Upper lobe of left lung (tissue), 6 donors: ENCODE measurements at regions not wholly inside any gene's neighbourhood (a gene's known extent, or its start where the extent isn't known, plus 50 kb on each side); places are given as distances from the start of the nearest gene placed in this dataset.

Source experiments
- ATAC-seq, 2 donors: fragments of 200-7000 bp; cut with Tn5 transposase; one replicate each; pipeline ENCODE4 v1.9.1; 2022; ENCODE audit warnings: mild to moderate bottlenecking in 2 of 2, moderate library complexity in 2 of 2; ENCODE audit not compliant: low FRiP score in 2 of 2
- DNase-seq, 2 donors: peaks; one replicate each; pipeline ENCODE4 v3.0.0-alpha.2; 2019 to 2020
- H3K27ac ChIP-seq, 4 donors: fragments of 200-600 bp; sonication (generic); one replicate each; pipeline ENCODE4 v1.5.1; 2016 to 2019
- H3K27me3 ChIP-seq, 4 donors: fragments of 200-600 bp; sonication (generic); one replicate each; pipeline ENCODE4 v1.5.1; 2017 to 2019
- H3K36me3 ChIP-seq, 4 donors: fragments of 200-600 bp; sonication (generic); one replicate each; pipeline ENCODE4 v1.5.1; 2016 to 2019
- H3K4me1 ChIP-seq, 4 donors: fragments of 200-600 bp; sonication (generic); one replicate each; pipeline ENCODE4 v1.5.1; 2018 to 2019
- H3K4me3 ChIP-seq, 4 donors: fragments of 200-600 bp; sonication (generic); one replicate each; pipeline ENCODE4 v1.5.1; 2017 to 2019; ENCODE audit warnings: mild to moderate bottlenecking in 2 of 4, moderate library complexity in 1 of 4
- H3K9me3 ChIP-seq, 4 donors: fragments of 200-600 bp; sonication (generic); one replicate each; pipeline ENCODE4 v1.5.1; 2018 to 2019
- CTCF ChIP-seq, 6 experiments: fragments of 450-650 bp in 4 of 6; fragments of 200-600 bp in 2 of 6; sonication (generic) in 2 of 6; IDR thresholded peaks; one replicate each; pipeline ENCODE4 v1.5.1; 2016 to 2019; ENCODE audit warnings: antibody characterized with exemption in 6 of 6
- EP300 ChIP-seq, 4 donors: sonication (generic); formaldehyde crosslinking; IDR thresholded peaks; one replicate each; pipeline ENCODE4 v1.5.1; 2017; ENCODE audit warnings: antibody characterized with exemption in 4 of 4, control low read depth in 2 of 4
- POLR2A ChIP-seq, 4 donors: fragments of 450-650 bp; IDR thresholded peaks; one replicate each; pipeline ENCODE4 v1.5.1; 2016 to 2017; ENCODE audit warnings: antibody characterized with exemption in 4 of 4, mild to moderate bottlenecking in 2 of 4
- POLR2AphosphoS5 ChIP-seq, 2 donors: sonication (generic); formaldehyde crosslinking; IDR thresholded peaks; one replicate each; pipeline ENCODE4 v1.5.1; 2017; ENCODE audit warnings: antibody characterized with exemption in 2 of 2
- WGBS, 2 donors: methylation state at CpG; one replicate each; pipeline ENCODE4 v1.1.5; 2017 to 2018; 5-methylcytosine and 5-hydroxymethylcytosine counted together
- donor health status: DM: no; HTN: no; CAD: no; lungs with moderate emphysema.
- donor health status: DM: no; HTN: yes; CAD: no; lungs with severe emphysema.

- Histone ChIP-seq H3K4me3 (no peak overlapping the region), H3K27me3 (no peaks in the 10 kb centered on the region), H3K36me3 (no peaks in the 10 kb centered on the region), H3K9me3 (no peaks in the 10 kb centered on the region), H3K27ac (no peak overlapping the region), H3K4me1 (no peaks in the 10 kb centered on the region)
- 91 to 92% methylated on average over 2 of the region's 2 CpGs for whole genome bisulfite sequencing, 2 donors
- ATAC-seq (no peak), DNase-seq (no peak)
- no peak for TF ChIP-seq EP300 (IDR thresholded peaks at IDR 0.05)
- TF ChIP-seq POLR2AphosphoS5 (IDR thresholded peaks at IDR 0.05), result no peak
- no peak for TF ChIP-seq CTCF (IDR thresholded peaks at IDR 0.05)
- TF ChIP-seq POLR2A (IDR thresholded peaks at IDR 0.05), result no peak
These were observed 1410.0 kb upstream of the TMEM132C start for GRCh38 chr12:126856958-126857357.

- Histone ChIP-seq H3K4me1 (no peaks in the 10 kb centered on the region), H3K9me3 (no peaks in the 10 kb centered on the region), H3K4me3 (no peak overlapping the region), H3K27ac (no peak overlapping the region), H3K36me3 (no peaks in the 10 kb centered on the region), H3K27me3 (no peaks in the 10 kb centered on the region)
- DNase-seq (no peak), ATAC-seq (no peak)
- TF ChIP-seq POLR2AphosphoS5 (IDR thresholded peaks at IDR 0.05) (no peak), POLR2A (IDR thresholded peaks at IDR 0.05) (no peak), CTCF (IDR thresholded peaks at IDR 0.05) (no peak), EP300 (IDR thresholded peaks at IDR 0.05) (no peak)
- WGBS, 2 donors, result 70 to 74% methylated on average over 3 of the region's 3 CpGs
These were observed 1408.4 kb upstream of the TMEM132C start for GRCh38 chr12:126858560-126858959.

GRCh38 chr12:126860210-126860609, 1406.8 kb upstream of the TMEM132C start:
- Histone ChIP-seq H3K36me3 (no peaks in the 10 kb centered on the region), H3K9me3 (no peaks in the 10 kb centered on the region), H3K4me1 (no peaks in the 10 kb centered on the region), H3K27me3 (no peaks in the 10 kb centered on the region), H3K27ac (no peak overlapping the region), H3K4me3 (no peak overlapping the region)
- DNase-seq, result no peak
- WGBS, 2 donors, result 57 to 74% methylated on average over 1 of the region's 1 CpG
- TF ChIP-seq POLR2AphosphoS5 (IDR thresholded peaks at IDR 0.05) (no peak), EP300 (IDR thresholded peaks at IDR 0.05) (no peak), CTCF (IDR thresholded peaks at IDR 0.05) (no peak), POLR2A (IDR thresholded peaks at IDR 0.05) (no peak)
- no peak for ATAC-seq

- TF ChIP-seq POLR2AphosphoS5 (IDR thresholded peaks at IDR 0.05) (no peak), EP300 (IDR thresholded peaks at IDR 0.05) (no peak), CTCF (IDR thresholded peaks at IDR 0.05) (no peak), POLR2A (IDR thresholded peaks at IDR 0.05) (no peak)
- DNase-seq, result no peak
- Histone ChIP-seq H3K27me3 (no peaks in the 10 kb centered on the region), H3K27ac (no peak overlapping the region), H3K4me1 (no peaks in the 10 kb centered on the region), H3K36me3 (no peaks in the 10 kb centered on the region), H3K4me3 (no peak overlapping the region), H3K9me3 (no peaks in the 10 kb centered on the region)
- WGBS, 2 donors, result 55 to 67% methylated on average over 4 of the region's 4 CpGs
- no peak for ATAC-seq
These were observed 1404.5 kb upstream of the TMEM132C start for GRCh38 chr12:126862500-126862899.

- 70 to 77% methylated on average over 2 of the region's 2 CpGs for WGBS, 2 donors
- H3K4me3 ChIP-seq, result no peak overlapping the region
- DNase-seq (no peak), ATAC-seq (no peak)
- H3K36me3 ChIP-seq, result no peaks in the 10 kb centered on the region
- no peaks in the 10 kb centered on the region for H3K9me3 ChIP-seq
- H3K27ac ChIP-seq, result no peak overlapping the region
- TF ChIP-seq CTCF (IDR thresholded peaks at IDR 0.05), result no peak
- TF ChIP-seq EP300 (IDR thresholded peaks at IDR 0.05), result no peak
- no peak for TF ChIP-seq POLR2AphosphoS5 (IDR thresholded peaks at IDR 0.05)
- no peak for TF ChIP-seq POLR2A (IDR thresholded peaks at IDR 0.05)
- H3K27me3 ChIP-seq, result no peaks in the 10 kb centered on the region
- H3K4me1 ChIP-seq, result no peaks in the 10 kb centered on the region
These were observed 1397.3 kb upstream of the TMEM132C start for GRCh38 chr12:126869644-126870043.
